GM12873 (cell line): ENCODE measurements at regions not wholly inside any gene's neighbourhood (a gene's known extent, or its start where the extent isn't known, plus 50 kb on each side); places are given as distances from the start of the nearest gene placed in this dataset.

ENCODE experiments used
- TF ChIP-seq, protein P1 (sequence below): IDR thresholded peaks from 2 replicates; pipeline ENCODE4 v1.5.1; 2012; ENCODE audit warnings: low read depth, mild to moderate bottlenecking, moderate library complexity, low read length, control low read depth; ENCODE audit not compliant: insufficient read depth; ENCODE audit errors: missing control alignments

DNA sequence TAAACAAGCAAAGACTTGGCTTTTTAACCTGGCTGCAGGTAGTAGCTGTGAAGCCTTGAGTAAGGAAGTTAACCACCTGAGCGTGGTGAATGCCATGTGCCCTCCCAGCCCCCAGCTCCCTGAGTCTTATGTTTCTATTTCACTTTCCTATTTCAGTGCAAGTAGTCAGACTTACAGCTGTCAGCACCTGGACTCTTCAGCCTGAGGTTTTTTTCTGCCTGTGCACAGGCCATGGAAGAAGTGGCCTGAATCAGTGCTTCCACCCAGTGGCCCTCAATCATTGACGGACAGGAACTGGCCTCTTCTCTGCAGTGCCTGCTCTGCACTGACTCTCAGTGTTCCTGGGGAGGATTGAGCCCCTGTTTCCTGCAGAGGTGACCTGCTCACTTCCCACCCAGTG lies 796.4 kb downstream of the MED13L start:
- TF ChIP-seq, protein P1, sequence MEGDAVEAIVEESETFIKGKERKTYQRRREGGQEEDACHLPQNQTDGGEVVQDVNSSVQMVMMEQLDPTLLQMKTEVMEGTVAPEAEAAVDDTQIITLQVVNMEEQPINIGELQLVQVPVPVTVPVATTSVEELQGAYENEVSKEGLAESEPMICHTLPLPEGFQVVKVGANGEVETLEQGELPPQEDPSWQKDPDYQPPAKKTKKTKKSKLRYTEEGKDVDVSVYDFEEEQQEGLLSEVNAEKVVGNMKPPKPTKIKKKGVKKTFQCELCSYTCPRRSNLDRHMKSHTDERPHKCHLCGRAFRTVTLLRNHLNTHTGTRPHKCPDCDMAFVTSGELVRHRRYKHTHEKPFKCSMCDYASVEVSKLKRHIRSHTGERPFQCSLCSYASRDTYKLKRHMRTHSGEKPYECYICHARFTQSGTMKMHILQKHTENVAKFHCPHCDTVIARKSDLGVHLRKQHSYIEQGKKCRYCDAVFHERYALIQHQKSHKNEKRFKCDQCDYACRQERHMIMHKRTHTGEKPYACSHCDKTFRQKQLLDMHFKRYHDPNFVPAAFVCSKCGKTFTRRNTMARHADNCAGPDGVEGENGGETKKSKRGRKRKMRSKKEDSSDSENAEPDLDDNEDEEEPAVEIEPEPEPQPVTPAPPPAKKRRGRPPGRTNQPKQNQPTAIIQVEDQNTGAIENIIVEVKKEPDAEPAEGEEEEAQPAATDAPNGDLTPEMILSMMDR: no peak

DNA sequence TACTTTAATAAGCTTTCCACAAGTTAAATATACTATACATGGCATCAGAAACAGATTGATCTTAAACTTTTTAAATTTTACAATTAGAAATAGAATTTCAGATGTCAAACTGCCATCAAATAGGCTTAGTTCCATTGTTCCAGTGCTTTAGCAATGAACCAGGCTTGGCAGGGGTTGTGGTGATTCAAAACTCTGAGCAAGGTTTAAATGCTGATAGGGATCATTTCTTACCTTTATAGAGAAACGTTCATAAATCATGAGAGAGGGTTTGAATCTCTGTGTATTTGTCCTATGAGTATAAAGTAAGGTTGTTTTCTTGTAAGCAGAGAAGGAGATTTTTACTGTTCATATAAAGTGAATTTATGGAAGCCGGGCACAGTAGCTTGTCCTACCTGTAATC lies 794.5 kb upstream of the TBX3 start:
- TF ChIP-seq, protein P1: no peak

DNA sequence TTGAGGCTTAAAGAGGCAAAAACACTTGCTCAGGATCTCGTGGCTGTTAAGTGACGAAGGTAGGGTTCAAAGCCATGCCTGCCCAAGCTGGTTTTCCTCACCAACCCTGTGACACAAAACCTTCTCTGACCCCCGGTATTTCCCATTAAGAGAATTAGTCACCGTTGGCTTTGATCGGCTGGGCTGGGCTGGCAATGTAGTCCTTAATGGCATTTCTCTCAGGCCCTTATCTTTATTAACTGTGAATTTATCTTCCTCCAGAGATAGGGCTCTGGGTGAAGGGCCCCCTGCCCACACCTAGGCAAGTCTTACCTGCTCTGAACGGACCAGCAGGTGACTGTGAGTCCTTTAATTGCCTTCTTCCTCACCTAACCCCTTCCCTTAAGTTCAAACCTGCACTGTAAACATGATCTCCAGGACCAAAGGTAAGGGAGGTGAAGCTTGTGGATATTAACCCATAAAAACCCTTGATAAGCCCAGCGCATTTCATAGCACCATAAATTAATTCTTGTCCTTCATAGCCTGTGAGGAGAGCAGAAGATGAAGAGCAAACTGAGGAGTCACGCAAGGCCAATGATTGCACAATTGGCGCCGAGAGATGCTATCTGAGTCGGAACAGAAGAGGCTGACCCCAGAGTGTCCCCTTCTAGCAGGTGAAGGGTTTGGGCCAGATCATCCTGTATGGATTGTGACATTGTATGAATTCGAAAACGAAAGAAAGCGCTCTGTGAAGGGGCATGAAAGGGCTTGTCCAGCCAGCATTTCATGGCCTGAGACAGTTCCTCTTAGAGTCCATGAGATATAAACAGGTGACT lies 790.8 kb upstream of the TBX3 start:
- TF ChIP-seq, protein P1: no peak

GRCh38 chr12:115473257-115473956 lies 789.4 kb upstream of the TBX3 start:
- TF ChIP-seq, protein P1: no peak

GRCh38 chr12:115472852-115473251 lies 788.9 kb upstream of the TBX3 start:
- TF ChIP-seq, protein P1: no peak

- TF ChIP-seq, protein P1: no peak
Observed at GRCh38 chr12:115470977-115471376, 787.0 kb upstream of the TBX3 start.

DNA sequence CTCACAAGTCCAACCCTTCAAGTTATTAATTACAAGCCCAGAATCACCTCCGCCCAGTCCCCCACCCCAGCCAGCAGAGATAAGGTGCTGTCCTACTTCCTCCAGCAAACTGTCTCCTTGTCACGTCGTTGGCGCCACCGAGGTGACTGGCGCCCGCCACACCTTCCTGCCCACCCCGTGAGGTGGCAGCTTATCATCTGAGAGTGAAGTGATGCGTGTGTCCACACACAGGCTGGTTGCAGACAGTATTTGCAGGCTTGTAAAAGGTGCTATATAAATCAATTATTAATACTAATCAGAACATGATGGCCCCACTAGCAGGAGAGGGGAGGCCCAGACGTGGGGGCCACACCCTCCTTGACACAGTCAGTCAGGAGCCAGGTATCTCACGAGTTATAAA lies 786.6 kb upstream of the TBX3 start:
- TF ChIP-seq, protein P1: no peak
